GM18511 (cell line): ENCODE measurements at regions not wholly inside any gene's neighbourhood (a gene's known extent, or its start where the extent isn't known, plus 50 kb on each side); places are given as distances from the start of the nearest gene placed in this dataset.
"Not testable (repeated sequence)": the region's sequence is repeated elsewhere in the genome, so short reads cannot be mapped to it uniquely, and the experiment has no call there.

ENCODE experiments used
- ATAC-seq: cut with Tn5 transposase; IDR thresholded peaks from one replicate; pipeline ENCODE4 v1.9.1; 2021; ENCODE audit warnings: mild to moderate bottlenecking, moderate library complexity; ENCODE audit not compliant: unreplicated experiment

DNA sequence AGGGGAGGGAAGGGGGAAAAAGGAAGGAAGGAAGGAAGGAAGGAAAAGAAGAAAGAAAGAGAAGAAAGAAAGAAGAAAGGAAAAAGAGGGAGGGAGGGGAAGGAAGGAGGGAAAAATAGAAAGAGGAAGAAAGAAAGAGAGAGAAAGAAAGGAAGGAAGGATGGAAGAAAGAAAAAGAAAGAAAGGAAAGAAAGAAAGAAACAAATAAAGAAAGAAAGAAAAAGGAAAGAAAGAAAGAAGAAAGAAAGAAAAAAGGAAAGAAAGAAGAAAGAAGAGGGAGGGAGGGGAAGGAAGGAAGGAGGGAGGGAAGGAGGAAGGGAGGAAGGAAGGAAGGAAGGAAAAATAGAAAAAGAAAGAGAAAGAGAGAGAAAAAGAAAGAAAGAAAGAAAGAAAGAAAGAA lies 315.8 kb upstream of the PIK3C3 start:
- ATAC-seq = no peak

DNA sequence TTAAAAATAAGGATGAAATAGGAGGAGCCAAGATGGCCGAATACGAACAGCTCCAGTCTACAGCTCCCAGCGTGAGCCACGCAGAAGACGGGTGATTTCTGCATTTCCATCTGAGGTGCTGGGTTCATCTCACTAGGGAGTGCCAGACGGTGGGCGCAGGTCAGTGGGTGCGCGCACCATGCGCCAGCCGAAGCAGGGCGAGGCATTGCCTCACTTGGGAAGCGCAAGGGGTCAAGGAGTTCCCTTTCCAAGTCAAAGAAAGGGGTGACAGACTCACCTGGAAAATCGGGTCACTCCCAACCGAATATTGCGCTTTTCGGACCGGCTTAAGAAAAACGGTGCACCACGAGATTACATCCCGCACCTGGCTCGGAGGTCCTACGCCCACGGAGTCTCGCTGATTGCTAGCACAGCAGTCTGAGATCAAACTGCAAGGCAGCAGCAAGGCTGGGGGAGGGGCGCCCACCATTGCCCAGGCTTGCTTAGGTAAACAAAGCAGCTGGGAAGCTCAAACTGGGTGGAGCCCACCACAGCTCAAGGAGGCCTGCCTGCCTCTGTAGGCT lies 323.2 kb upstream of the PIK3C3 start:
- ATAC-seq = not testable (repeated sequence)

DNA sequence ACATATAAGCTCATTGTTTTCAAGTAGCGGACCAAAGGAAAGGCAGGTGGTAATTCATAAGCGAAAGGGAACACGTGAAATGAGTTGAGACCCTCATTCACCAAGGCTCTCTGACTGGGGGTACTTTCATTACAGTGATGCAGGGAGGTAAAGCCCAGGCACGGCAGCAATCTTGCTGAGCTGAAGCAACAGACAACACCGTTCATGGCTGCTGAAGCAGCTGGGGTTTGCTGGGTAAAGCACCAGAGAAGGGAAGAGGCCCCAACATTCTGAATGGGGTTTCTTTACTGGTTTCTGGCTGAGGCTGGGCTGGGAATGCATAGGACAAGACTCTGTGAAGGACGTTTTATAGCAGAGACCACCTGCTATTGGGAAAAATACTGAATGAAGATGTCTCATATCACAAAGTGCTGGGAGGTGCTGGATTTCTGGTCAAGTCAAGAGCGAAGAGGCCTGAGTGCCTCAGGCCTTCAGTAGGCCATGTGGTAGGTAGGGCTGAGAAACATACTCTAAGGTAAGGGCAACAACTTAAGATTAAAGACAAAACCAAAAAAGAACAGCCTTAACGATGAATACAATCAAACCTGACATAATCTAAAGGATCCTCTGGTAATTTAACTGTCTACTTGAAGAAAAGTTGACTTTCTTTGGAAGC lies 324.7 kb upstream of the PIK3C3 start:
- no peak for ATAC-seq

DNA sequence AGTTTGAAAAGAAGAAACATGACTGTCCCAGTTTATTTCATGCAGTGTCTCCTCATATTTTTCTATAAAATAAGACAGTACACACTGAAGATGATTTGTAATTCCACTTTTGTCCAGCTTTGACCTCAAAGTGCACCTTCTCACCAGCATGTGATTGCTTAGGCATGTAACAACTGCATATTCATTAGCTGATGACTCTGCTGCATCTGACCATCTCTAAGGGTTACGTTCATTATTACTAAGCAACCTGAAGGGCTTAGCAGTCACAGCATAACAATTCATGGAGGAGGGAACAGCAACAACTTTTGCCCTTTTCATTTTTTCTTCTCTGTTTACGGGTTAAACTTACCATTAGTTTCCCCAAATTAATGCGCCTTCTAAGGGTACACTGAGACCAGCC lies 330.6 kb upstream of the PIK3C3 start:
- ATAC-seq = no peak

DNA sequence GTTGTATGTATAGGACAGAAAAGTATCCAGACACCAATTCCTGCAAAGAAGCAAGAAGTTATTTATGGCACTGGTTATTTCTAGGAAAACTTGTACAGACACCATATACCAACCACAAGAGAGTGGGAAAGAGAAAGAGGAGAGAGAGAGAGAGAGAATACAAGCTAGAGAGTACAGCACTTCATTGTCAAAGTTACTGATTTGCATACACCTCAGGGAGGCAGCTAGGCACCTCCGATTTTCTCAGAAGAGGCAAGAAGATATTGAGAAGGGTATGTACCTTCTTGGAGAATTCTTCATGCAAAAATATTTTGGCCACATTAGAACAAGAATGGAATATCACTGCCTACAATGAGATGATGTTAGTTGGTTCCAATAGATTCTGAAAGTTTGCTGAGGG lies 333.9 kb upstream of the PIK3C3 start:
- no peak for ATAC-seq

DNA sequence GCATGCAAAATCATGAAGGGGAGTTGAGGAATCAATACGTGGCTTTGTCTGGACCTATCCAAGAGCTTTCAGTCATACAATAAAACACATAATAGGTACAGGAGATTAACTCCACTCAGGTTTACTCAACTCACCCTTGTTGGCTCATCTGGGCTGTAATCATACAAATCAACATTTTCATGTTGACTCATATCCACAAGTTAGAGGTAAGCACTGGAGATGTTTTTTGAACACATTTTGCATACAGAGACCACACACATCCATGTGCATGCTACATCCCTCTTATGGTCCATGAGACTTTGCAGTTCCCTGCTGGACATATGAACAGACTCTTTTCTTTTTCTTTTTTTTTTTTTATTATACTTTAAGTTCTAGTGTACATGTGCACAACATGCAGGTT lies 336.9 kb upstream of the PIK3C3 start:
- no peak for ATAC-seq

DNA sequence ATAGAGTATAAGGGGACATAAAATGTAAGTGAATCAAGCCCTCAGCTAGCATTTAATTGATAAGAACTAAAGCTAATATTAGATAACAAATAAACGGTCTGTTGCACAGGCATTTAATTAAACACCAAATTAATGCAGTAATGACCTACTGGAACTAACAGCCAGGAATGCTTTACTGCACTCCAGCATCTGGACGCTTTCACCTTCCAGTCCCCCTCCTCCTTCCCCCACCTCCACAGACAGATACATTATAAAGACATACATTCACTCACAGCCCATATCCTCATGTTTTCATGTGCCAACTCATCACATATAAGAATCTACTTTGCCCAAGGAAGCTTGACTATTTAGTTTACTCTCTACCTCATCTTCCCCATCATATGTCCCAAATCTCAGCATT lies 337.4 kb upstream of the PIK3C3 start:
- ATAC-seq = no peak

DNA sequence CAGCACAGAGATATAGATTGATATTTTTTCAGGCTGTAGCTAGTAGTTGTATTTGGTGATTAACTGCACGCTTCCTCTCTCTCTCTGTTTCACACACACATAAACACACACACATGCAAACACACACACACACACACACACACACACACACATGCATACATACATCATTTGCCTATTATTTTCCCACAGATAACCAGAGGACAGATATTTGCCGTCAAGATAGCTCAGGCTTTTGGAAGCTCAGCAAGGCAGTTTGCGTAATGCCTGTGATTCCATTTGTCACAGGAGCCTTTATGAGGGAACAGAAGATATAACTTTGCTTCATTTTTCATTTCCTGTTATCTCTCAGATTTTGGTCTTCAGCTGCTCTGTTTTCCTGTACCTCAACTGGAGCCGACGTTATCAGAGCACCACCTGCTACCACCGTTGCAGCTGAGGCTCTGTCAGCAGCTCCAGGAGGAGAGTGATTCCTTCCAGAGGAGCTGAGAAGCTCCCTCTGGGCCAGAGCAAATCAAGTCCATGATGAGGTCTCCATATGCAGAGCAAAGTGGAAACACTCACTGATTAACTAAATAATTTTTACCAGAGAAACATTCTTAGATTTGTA lies 341.9 kb upstream of the PIK3C3 start:
- ATAC-seq = no peak

DNA sequence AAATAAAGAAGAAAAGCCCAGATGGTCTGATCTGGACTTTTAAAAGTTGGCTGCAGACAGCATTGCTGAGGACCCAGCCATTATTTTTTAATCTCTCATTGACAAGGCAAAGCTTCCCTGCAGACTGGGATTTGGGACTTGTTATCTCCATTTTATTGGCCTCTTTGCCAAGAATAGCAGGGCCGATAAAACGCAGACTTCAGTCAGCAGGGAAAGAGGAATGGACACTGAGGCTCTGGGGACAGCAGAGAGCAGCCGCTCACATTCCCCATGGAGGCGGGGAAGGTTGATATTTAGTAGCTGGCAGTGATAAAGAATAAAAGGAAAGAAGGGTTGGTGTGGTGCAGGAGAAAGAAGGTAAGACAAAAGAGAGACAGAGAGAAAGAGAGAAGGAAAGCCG lies 350.1 kb upstream of the PIK3C3 start:
- no peak for ATAC-seq

DNA sequence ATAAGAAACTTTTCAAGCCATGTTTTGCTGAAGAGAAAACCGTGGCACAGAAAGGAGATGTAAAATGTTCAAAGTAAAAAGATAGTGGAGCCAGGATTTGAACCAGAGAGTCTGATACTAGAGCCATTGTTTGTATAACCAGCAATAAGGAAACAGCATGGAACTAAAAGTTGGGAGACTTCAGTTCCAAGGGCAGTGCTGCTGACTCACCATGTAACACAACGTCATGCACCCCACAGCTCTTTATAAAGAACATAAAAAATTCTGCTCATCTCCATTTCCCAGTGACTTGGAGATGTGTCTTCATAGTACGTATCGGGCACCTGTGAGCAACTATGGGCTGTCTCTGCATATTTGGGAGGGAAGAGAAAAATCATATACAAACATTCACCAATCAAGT lies 353.0 kb upstream of the PIK3C3 start:
- no peak for ATAC-seq

DNA sequence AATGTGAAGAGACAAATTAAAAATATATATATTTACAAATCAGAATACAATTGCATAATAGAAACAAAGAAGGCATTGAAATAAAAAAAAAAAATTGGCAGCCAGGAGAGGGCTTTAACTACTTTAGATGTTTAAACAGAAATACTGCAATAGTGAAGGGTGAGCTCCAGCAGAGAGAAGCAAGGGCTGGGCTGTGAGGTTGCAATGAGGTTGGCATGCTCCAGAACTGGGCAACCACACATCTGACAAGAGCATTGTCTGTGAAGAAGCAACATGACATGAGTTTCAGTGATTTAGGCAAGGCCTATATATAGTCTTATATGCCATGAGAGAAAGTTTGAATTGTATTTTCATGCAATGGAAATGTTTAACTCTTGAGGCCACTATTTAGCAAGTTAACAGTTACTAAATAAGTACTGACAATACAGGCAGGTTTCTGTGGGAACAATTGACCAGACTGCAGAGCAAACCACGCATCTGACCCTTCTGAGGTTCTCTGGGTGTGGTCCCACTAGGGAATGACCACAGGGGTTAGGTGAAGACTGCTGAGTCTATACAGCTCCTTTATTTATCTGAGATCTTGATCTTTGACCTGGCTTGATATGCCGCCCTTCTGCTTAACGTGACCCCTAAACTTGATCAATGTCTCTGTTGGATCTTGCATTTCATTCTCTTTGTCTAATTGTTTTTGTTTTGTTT lies 354.2 kb upstream of the PIK3C3 start:
- no peak for ATAC-seq

DNA sequence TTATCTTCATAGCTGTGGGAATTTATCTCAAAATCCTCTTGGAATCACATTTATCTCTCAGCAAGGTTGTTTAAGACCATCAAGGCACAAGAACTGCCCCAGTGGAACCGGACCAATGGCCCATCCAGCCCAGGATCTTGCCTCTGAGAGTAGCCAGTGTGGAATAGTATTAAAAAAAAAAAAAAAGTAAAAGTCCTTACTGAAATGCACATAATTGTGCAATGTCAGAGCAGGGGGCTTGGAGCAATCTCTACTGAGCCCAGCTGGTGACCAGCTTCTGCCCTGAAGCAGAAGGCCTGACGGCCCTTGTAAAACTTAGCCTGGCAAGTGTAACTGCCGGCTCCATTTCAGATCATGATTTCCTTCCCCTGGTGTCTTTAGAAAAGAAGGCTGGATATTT lies 355.6 kb upstream of the PIK3C3 start:
- no peak for ATAC-seq

DNA sequence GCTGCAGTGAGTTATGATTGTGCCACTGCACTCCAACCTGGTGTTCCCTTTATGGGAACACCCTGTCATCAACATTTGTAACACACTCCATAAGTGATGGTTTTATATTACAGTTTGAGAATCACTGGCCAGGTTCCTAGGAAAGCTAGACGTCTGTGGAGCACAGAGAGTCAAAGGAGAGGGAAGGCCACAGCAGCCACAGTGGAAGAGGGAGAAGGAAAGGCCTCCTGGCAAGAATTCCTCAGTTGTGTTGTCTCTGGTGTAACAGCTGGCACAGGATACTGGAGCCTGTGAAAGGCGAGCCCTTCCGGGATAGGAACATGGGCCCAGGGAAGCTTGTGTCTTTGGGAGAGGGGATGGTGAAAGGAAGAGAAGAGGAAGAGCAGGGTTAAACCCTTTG lies 360.5 kb upstream of the PIK3C3 start:
- no peak for ATAC-seq

DNA sequence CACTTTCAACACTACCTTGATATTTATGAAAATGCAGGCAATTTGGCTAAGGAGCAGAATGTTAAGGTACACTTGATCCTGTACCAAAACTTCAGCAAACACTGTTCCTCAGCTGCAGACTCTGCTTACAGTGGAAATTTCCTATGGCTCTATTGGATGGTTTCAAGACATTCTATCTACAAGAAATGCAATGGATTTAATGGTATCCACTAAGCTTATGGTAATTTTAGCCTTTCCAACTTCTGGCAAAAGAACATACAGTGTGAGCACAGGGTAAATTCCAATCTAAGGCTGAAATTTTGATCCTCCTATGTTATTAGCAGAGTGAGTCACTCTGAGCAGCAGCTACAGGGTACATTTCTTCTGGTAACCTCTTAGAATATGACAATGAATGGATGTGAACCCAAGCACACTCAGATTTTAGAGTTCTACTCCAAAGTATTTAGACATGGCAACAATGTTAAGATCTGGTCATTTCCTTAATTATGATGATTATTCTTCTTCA lies 361.8 kb upstream of the PIK3C3 start:
- no peak for ATAC-seq

DNA sequence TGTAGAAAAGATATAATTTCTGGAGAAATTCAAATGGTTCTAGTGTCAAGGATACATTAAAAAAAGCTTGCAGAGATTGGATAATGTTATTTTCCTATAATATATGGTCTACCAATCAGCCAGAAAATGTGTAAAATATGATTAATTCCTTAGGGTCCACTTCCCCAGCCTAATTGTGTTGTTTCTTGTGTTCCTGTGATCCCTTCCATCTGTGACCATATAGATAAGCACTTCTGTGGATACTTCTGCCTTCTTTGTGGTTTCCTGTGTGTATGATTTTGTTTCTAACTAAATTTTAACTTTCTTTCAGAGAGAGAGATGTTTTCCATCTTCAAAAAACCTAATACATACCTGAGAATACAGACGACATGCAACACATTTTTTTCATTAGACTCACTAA lies 367.1 kb upstream of the PIK3C3 start:
- no peak for ATAC-seq

DNA sequence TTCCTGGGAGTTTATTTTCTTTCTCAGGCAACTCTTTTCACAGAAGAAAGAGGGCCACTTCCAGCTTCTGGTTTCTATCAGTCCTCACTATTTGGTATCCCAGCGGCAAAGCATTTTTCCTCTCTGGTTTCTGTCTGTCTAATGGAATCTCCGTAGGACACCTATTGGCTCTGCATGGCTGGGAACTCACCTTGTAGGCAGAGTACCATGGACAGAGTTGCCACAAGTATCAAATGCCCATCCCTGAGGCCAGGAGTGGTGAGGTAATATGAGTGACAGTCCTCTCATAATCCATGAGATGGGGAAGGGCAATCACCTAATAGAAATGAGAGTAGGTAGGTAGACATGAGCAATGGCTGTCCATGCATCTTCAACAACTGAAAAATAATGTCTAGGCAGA lies 369.5 kb upstream of the PIK3C3 start:
- ATAC-seq = no peak

DNA sequence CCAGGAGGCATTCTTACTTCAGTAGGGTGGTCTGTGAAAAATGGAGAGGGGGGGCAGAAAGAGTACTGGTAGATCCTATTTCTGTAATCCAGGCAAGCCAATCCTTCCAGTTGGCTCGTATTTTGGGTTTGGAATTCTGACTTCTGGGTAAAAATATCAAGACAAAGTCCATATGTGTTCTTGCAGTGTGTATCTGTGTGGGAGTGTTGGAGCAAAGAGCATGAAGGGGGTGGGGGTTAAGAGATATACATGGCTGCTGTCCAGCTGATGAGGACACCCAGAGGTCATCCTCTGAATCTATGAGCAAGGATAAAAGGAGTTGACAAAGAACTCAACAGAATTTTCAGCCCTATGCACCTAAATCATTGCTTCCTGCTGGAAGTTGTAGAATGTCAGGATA lies 375.8 kb upstream of the PIK3C3 start:
- no peak for ATAC-seq

DNA sequence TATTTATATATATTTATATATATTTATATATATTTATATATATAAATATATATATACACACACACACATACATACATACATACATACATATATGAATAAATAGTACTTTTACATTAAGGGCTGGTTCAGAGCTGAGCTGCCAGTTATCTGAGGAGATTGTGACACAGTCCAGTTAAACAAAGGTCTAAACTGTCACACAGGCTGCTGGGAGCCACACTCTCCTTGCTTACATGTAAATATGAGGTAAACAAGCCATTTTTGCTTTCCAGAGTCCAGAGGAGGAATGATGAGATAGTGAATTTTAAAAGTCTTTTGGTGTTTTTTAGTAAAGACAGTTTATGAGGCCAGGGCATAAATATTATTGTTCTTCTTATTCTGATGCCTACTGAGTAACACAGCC lies 377.5 kb upstream of the PIK3C3 start:
- no peak for ATAC-seq

DNA sequence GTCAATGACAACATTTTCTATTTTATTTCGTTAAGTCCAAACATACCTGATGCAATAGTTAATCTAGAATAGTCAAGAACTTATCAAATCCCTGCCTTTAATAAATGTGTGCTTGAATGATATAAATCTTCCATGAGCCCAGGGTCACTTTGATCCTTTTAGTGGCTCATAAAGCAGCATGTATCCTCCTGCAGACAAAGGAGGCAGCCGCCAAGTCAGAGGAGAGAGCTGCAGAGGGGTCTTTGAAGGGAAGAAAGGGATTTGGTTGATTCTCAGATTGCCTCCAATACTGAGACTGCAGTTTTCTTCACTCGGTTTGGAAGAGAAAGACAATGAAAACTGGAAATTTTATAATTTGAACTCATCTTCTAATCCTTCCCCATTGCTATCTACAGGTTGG lies 378.4 kb upstream of the PIK3C3 start:
- ATAC-seq = no peak

DNA sequence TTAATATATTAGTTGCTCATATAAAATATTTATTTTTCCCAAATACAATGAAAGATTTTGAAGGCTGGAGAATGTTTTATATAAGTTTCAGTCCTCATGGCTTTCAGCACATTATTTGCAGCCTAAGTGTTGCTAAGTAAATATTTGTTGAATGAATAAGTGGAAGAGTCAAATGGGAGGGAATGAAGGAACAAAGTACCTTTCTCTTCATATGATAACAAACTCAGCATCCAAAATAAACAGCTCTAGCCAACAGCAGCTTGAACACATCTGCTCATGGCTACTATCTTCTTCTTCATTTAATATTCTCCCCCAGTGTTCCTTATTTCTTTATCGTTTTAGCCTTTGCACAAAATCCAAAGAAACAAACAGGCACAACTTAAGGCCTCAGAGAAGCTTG lies 385.2 kb upstream of the PIK3C3 start:
- no peak for ATAC-seq

DNA sequence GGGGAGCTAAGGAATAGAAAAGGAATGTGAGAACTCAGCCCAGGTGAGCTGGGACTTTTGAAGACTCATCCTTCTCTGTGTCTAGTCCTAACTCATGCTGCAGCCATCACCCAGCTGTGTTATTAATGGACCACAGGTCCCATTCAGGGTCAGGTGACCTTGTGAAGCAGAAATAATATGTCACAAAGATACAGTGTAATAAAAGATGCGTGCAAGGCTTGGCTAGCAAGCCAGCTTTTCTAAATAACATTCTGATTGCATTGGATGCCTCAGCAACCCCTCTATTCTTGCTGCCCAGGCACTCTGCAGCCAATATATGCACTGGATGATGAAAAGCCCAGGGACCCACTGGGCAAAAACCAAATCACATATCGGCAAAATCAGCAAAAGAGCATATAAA lies 393.1 kb upstream of the PIK3C3 start:
- ATAC-seq = no peak

DNA sequence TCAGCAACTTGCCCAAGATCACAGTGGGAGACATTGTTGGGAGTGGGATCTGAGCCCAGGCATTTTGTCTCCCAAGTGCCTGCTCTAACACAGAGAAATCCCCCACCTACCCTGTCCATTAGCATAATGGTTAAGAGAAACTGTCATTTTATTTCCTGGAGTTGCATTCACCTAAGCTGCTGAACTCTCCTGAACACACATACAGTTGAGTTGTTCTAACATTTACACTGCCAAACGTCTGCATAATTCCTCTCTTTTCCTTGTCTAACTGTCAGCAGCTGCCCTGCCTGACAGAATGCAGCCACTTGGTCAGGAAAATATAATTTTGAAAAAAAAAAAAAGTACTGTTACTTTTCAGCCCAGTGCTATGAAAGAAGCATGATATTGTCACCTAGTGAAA lies 396.3 kb upstream of the PIK3C3 start:
- no peak for ATAC-seq
